HG02678 (cell line): ENCODE measurements at regions not wholly inside any gene's neighbourhood (a gene's known extent, or its start where the extent isn't known, plus 50 kb on each side); places are given as distances from the start of the nearest gene placed in this dataset.

ENCODE experiments used
- ATAC-seq: cut with Tn5 transposase; IDR thresholded peaks from one replicate; pipeline ENCODE4 v1.9.1; 2021; ENCODE audit warnings: mild to moderate bottlenecking, moderate library complexity; ENCODE audit not compliant: unreplicated experiment

- no peak for ATAC-seq
Observed at GRCh38 chr2:14219306-14219705, 413.2 kb upstream of the LRATD1 start.

- no peak for ATAC-seq
Observed at GRCh38 chr2:14220101-14220500, 412.4 kb upstream of the LRATD1 start.

GRCh38 chr2:14221466-14221865, 411.1 kb upstream of the LRATD1 start:
- ATAC-seq = no peak

GRCh38 chr2:14223576-14223975, 408.9 kb upstream of the LRATD1 start:
- ATAC-seq = no peak

DNA sequence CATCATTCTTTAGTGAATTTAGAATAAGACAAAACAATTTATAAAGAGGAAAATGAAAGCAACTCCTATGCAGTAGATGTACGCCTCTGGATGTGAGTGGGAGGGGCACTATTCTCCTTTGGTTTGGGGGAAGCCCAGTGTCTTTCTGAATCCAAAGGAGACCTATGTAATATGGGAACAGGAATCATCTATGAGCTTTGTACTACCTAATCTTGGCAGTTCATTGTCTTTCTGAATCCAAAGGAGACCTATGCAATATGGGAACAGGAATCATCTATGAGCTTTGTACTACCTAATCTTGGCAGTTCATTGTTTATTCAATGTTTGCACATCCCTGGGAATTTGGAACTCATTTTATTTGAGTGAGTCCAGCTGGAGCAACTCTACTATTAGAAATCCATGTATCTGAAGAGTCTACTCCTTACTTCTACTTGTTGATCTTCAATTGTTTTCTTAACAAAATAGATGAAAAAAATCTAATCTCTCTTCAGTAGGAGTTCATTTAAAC, 401.1 kb upstream of the LRATD1 start:
- no peak for ATAC-seq

DNA sequence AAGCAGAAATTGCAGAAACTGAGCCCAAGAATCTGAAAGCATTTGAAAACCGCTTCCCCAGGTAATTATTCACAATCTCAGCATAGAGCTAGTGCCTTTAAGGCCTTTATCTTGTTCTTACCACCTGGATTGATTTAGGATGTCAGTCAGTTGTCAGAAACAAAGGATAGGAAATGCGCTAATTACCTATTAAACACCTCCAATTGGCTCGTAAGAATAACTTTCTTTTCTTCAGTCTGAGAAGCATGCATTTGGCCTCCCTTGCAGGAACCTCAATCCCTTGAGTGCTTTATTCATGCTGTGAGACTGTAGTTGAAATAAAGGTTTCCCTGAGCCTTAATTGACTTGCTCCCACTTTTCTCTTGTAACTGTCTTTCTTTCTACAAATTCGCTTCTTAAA, 400.3 kb upstream of the LRATD1 start:
- no peak for ATAC-seq

DNA sequence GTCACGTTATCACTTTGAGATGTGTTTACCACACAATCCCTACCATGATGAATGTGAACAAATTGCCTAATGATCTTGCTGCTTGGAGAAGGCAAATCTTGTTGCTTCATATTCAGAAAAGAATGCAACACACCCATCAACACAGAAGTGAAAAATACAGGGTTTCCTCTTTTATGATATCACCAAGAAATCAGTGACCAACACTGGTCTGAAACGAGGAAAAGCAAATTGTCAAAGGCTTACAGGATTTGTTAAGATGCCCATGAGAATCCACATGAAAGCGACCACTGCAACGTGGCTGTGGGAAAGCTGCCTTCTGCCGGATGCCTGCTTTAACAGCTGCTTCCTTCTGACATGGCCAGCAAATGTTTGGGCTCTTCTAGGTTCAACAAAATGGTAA, 397.6 kb upstream of the LRATD1 start:
- no peak for ATAC-seq

DNA sequence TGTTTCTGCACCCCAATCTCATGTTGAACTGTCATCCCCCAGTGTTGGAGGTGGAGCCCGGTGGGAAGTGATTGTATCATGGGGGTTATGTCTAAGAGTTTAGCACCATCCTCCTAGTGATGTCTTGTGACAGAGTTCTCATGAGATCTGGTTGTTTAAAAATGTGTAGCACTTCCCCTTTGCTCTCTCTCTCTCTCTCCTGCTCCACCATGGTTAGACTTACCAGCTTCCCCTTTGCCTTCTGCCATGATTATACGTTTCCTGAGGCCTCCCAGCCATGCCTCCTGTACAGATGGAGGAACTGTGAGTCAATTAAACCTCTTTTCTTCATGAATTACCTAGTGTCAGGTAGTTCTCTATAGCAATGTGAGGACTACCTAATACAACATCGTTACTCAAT, 396.9 kb upstream of the LRATD1 start:
- ATAC-seq = no peak

DNA sequence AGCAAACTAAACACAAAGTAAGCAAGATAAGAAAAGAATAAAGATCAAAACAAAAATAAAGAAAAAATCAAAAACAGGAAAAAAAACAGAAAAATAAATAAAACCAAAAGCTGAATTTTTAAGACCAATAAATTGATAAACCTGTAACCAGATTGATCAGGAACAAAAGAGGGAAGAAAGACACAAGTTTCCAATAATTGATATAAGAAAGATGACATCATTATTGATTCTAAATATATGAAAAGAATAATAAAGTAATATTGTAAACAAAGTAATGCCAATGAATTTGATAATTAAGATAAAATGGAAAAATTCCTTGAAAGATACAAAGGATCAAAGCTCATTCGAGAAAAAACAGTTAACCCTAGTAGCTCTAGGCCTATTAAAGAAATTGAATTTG, 394.6 kb upstream of the LRATD1 start:
- no peak for ATAC-seq

DNA sequence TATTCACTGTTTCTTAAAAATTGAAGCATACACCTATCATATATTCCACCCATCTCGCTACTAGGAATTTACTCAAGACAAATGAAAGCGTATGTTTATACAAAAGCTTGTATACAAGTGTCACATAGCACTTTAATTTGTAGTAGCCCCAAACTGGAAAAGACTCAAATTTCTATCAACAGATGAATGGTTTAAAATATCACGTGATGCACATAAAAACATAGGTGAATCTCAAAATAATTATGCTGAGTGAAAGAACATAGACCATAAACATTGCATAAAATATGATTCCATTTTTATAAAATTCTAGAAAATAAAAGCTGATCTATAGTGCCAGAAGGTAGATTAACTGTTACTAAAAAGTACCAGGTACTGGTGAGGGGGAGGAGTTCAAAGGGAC, 392.9 kb upstream of the LRATD1 start:
- ATAC-seq = no peak

GRCh38 chr2:14240868-14241267, 391.6 kb upstream of the LRATD1 start:
- ATAC-seq = no peak

DNA sequence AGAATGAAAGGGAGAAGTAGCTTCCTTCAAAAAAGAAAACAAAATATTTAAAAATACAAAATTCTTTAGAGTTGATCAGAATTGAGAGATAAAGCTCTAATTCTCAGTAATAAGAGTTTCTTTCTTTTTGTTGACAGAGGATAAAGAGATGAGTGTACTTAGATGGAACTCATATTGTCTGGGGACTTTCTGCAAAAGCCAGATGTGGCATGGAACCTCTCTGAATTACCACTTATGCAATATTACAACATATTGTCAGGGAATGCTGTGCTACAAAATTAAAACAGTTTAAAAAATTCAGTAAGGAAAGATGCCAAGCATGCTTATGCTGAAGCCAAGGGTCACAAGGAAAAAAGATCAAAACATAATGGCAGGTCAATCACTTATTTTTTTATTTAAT, 386.6 kb upstream of the LRATD1 start:
- ATAC-seq = no peak

DNA sequence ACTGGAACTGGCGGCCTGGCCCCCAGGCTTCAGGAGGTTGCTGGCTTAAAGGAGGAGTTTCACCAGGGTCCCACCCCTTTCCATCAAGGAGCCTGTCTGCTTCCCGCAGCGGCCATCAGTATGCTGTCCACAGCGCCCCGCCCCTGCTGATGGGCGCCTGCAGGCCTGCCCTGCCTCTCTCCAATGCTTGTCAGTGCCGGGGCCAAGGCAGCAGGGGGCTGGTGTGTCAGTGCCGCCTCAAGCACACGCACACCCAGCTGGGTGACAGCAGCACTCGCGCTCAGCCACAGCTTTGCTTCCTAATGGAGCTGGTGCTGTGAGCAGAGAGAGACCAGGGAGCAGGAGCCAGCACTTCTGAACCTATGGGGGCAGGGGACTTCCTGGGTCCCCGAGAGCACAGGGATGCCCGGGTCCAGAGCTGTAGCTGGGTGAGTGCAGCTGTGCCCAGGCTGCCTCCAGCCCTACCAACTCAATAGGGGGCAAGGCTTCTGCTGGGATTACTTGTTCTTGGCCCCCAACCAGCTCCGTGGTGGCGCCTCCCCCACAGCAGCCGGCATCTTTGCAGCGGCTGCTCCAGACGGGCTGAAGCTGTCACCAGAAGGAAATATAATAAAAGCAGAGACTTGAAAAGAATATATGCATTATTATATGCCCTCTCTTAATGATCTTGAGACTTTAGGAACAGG, 377.2 kb upstream of the LRATD1 start:
- no peak for ATAC-seq

DNA sequence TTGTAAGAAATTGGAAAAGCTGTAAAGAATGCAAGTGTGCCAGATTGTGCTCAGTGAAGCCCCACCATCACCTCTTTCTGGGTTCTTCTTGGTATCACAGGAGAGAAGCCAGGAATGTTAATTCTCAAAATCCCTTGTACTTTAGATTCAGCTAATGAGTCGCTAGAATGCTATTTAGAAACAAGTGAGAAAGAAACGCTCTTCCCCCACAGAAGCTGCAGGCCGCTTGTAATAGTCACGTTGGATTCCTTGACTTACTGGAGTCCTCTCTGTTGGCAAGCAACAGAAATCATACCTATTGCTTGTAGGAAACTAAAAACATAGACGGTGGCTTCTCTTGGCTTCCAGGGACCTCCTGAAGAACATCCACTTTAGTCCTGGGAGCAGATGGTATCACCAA, 375.6 kb upstream of the LRATD1 start:
- ATAC-seq = no peak

DNA sequence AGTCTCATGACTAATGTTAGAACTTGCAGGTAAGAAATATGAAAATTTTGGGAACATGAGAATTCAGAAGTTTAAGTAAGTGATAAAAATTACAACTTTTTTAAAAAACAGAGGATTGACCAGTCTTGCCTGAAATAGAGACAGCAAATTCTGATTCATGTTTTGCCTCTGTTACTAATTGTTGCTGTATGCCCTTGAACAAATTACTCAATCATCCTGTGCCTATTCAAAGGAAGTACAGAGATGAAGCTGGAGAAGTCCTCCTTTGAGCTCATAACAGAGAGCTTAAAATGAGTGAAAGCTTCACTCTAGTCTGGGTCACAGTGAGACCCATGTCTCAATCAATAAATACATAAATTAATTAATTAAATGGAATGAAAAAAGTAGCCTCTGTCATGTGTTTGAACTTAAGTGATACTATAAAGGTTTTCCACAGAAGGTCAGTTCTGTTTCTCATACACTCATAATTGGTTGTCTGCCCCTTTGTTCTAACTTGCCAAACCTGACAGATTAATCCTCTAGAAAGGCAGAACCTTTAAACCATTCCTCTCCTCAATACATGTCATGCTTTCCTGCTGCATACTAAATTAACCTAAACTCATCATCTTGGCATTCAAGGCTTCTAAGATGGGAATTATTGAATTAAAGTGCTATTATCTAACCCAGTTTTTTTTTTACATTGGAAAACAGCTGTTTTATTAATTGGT, 374.6 kb upstream of the LRATD1 start:
- no peak for ATAC-seq

- no peak for ATAC-seq
Observed at GRCh38 chr2:14261771-14262170, 370.7 kb upstream of the LRATD1 start.

DNA sequence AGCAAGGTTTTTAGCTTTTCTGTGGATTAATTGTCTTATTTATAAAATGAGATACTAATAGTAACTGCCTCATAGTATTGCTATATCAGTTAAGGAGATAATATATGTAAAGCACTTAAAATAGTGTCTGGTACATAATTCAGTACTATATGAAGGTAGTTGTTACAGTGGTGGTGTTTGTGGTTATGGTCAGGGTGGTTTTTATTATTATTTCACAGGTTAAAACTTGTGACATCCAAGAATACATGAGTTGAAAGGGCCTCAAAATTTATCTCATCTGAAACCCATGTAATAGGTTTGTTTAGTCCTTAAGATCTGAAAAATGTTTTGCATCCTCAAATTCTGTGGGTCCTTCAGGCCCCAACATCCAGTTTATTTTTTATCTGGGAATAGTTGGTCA, 369.5 kb upstream of the LRATD1 start:
- no peak for ATAC-seq

DNA sequence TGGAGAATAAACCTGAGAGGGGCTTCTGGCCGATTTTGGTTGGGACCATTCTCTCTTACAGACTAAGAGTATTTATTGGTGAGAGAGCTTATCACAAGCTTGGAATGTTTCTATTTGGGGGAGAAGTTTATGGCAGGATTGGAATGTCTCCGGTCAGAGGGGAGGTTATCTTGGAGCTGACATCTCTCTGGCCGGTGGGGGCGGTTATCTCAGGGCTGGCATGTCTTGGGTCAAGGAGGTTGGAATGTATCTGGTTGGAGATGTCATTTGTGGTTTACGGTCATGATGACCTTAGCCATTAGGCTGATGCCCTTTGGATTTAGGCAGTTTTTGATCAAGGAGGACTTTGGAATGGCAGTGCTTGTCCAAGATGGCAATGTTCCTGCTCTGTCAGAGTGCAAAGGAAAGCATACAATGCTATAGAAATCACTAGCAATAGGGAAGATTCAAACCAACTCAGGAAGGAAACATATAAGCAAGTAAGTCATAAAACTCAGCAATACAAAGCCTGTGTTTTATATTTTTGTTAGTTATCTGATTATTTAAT, 362.4 kb upstream of the LRATD1 start:
- ATAC-seq = no peak

- no peak for ATAC-seq
Observed at GRCh38 chr2:14272396-14273075, 360.0 kb upstream of the LRATD1 start.

GRCh38 chr2:14273650-14274049, 358.9 kb upstream of the LRATD1 start:
- ATAC-seq = no peak

DNA sequence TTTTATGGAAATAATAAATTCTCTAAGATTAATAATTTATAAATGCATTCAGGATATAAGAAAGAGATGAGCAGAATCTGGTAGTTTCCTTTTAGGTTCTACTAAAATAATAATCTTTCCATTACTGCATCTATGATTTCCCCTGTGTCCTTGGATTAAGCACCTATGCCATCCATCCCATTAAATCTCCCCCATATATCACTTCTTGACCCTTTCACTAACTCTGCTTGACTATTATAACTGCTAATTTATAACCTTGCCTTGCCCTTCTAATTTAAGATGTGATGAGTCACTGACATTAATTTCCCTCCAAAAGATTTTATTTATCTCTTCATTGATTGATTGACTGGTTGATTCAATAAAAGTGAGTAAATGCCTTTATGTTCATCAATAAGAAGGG, 348.3 kb upstream of the LRATD1 start:
- ATAC-seq = no peak

DNA sequence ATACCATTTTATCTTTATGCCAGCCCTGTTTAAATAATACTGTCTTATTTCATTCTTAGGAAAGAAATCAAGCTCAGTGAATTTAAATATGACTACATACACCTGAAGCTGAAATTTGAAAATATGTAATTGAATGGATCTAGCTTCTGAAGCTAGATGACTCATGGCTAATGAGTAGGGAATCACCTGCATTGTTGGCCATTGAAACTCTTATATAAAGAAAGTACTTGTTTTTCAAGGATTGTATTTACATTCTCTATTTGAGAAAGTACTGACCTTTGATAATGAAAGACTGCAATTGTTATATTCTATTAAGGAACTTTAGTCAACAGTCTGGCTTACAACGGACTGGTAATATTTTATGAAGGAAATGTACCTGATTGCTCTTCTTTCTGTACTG, 346.7 kb upstream of the LRATD1 start:
- no peak for ATAC-seq
